GM19438 (cell line): ENCODE measurements at regions not wholly inside any gene's neighbourhood (a gene's known extent, or its start where the extent isn't known, plus 50 kb on each side); places are given as distances from the start of the nearest gene placed in this dataset.

ENCODE experiments used
- ATAC-seq: cut with Tn5 transposase; IDR thresholded peaks from one replicate; pipeline ENCODE4 v1.9.1; 2021; ENCODE audit warnings: low read depth; ENCODE audit not compliant: unreplicated experiment

GRCh38 chr2:37832590-37833197, 92.4 kb upstream of the RMDN2 start:
- ATAC-seq = peak; percentile 69

- ATAC-seq = no peak
These were observed 91.7 kb upstream of the RMDN2 start for GRCh38 chr2:37833423-37833822.

- ATAC-seq = no peak
These were observed 88.8 kb upstream of the RMDN2 start for GRCh38 chr2:37836270-37836669.

GRCh38 chr2:37836711-37837110, 88.4 kb upstream of the RMDN2 start:
- no peak for ATAC-seq

- ATAC-seq = no peak
These were observed 87.3 kb upstream of the RMDN2 start for GRCh38 chr2:37837628-37838328.

GRCh38 chr2:37838541-37839167, 86.4 kb upstream of the RMDN2 start:
- no peak for ATAC-seq

- no peak for ATAC-seq
These were observed 85.1 kb upstream of the RMDN2 start for GRCh38 chr2:37839991-37840390.

- no peak for ATAC-seq
These were observed 82.2 kb upstream of the RMDN2 start for GRCh38 chr2:37842732-37843440.

GRCh38 chr2:37843556-37843955, 81.5 kb upstream of the RMDN2 start:
- no peak for ATAC-seq

GRCh38 chr2:37846207-37846606, 78.9 kb upstream of the RMDN2 start:
- ATAC-seq = no peak

- no peak for ATAC-seq
These were observed 77.3 kb upstream of the RMDN2 start for GRCh38 chr2:37847792-37848191.

- no peak for ATAC-seq
These were observed 76.6 kb upstream of the RMDN2 start for GRCh38 chr2:37848451-37848850.

GRCh38 chr2:37849911-37850310, 75.2 kb upstream of the RMDN2 start:
- ATAC-seq = no peak

GRCh38 chr2:37851428-37851827, 73.7 kb upstream of the RMDN2 start:
- peak; percentile 31 for ATAC-seq

GRCh38 chr2:37851828-37852584, 73.1 kb upstream of the RMDN2 start:
- peak; percentile 71 for ATAC-seq

- no peak for ATAC-seq
These were observed 72.5 kb upstream of the RMDN2 start for GRCh38 chr2:37852585-37853014.

- no peak for ATAC-seq
These were observed 70.3 kb upstream of the RMDN2 start for GRCh38 chr2:37854676-37855282.

GRCh38 chr2:37855283-37856041, 69.6 kb upstream of the RMDN2 start:
- no peak for ATAC-seq

- ATAC-seq = no peak
These were observed 68.9 kb upstream of the RMDN2 start for GRCh38 chr2:37856101-37856751.
